NT2/D1 (cell line): ENCODE measurements at regions not wholly inside any gene's neighbourhood (a gene's known extent, or its start where the extent isn't known, plus 50 kb on each side); places are given as distances from the start of the nearest gene placed in this dataset.
"Not testable (repeated sequence)": the region's sequence is repeated elsewhere in the genome, so short reads cannot be mapped to it uniquely, and the experiment has no call there.

Source experiments
- DNase-seq: peaks from one replicate; pipeline ENCODE4 v3.0.0-alpha.2; 2011; ENCODE audit warnings: low read depth, low spot score
- H3K27me3 ChIP-seq: 2 replicates; pipeline ENCODE4 v1.6.0; 2011; ENCODE audit warnings: mild to moderate bottlenecking; ENCODE audit not compliant: insufficient read length, insufficient read depth
- H3K36me3 ChIP-seq: 2 replicates; pipeline ENCODE4 v1.6.1; 2011; ENCODE audit warnings: mild to moderate bottlenecking, low read length, mixed read lengths; ENCODE audit not compliant: insufficient read depth, insufficient read length
- H3K4me1 ChIP-seq: 2 replicates; pipeline ENCODE4 v1.5.1; 2011; ENCODE audit not compliant: insufficient read depth, insufficient read length
- H3K4me3 ChIP-seq: 2 replicates; pipeline ENCODE4 v1.5.1; 2011; ENCODE audit warnings: low read depth; ENCODE audit not compliant: insufficient read length
- H3K9ac ChIP-seq: 2 replicates; pipeline ENCODE4 v1.6.0; 2011; ENCODE audit warnings: low read depth; ENCODE audit not compliant: insufficient read length
- H3K9me3 ChIP-seq: 2 replicates; pipeline ENCODE4 v1.5.1; 2011; ENCODE audit warnings: mild to moderate bottlenecking, low read length; ENCODE audit not compliant: insufficient read depth
- SUZ12 ChIP-seq: IDR thresholded peaks from 2 replicates; pipeline ENCODE4 v1.6.1; 2011; ENCODE audit not compliant: insufficient read length, insufficient read depth; ENCODE audit errors: extremely low read depth
- YY1 ChIP-seq: IDR thresholded peaks from 2 replicates; pipeline ENCODE4 v1.6.1; 2011; ENCODE audit not compliant: insufficient read length, insufficient read depth
- ZNF274 ChIP-seq: IDR thresholded peaks from 2 replicates; pipeline ENCODE4 v1.6.1; 2011; ENCODE audit warnings: mild to moderate bottlenecking, low read depth, low read length

GRCh38 chr1:187038784-187039183 lies 210.0 kb downstream of the PLA2G4A start:
- no peaks in the 10 kb centered on the region for H3K4me1 ChIP-seq
- H3K36me3 ChIP-seq = no peaks in the 10 kb centered on the region
- TF ChIP-seq SUZ12 (no peak), ZNF274 (no peak), YY1 (no peak)
- DNase-seq = no peak
- no peaks in the 10 kb centered on the region for H3K27me3 ChIP-seq
- H3K9ac ChIP-seq = no peak overlapping the region
- H3K4me3 ChIP-seq = no peak overlapping the region
- H3K9me3 ChIP-seq = peaks cover 20% of the 10 kb centered on the region

- no peaks in the 10 kb centered on the region for H3K36me3 ChIP-seq
- peaks cover 33% of the 10 kb centered on the region for H3K9me3 ChIP-seq
- TF ChIP-seq YY1 (no peak), ZNF274 (no peak), SUZ12 (no peak)
- no peak overlapping the region for H3K9ac ChIP-seq
- no peak overlapping the region for H3K4me3 ChIP-seq
- no peak for DNase-seq
- no peaks in the 10 kb centered on the region for H3K27me3 ChIP-seq
- H3K4me1 ChIP-seq = no peaks in the 10 kb centered on the region
These were observed 212.4 kb downstream of the PLA2G4A start for GRCh38 chr1:187041104-187041503.

GRCh38 chr1:187042538-187042937 lies 213.8 kb downstream of the PLA2G4A start:
- no peak overlapping the region for H3K9ac ChIP-seq
- no peak for DNase-seq
- TF ChIP-seq YY1 (no peak), ZNF274 (no peak), SUZ12 (no peak)
- no peaks in the 10 kb centered on the region for H3K27me3 ChIP-seq
- no peak overlapping the region for H3K4me3 ChIP-seq
- no peaks in the 10 kb centered on the region for H3K36me3 ChIP-seq
- H3K9me3 ChIP-seq = peaks cover 38% of the 10 kb centered on the region
- no peaks in the 10 kb centered on the region for H3K4me1 ChIP-seq

- H3K4me3 ChIP-seq, DNase-seq, H3K4me1 ChIP-seq, H3K9ac ChIP-seq, H3K27me3 ChIP-seq, H3K36me3 ChIP-seq: not testable (repeated sequence)
- peaks cover 30% of the 10 kb centered on the region; the same call in 1 of the 2 replicates for H3K9me3 ChIP-seq
These were observed 214.7 kb downstream of the PLA2G4A start for GRCh38 chr1:187043433-187043832.

GRCh38 chr1:187044411-187044810 lies 215.7 kb downstream of the PLA2G4A start:
- TF ChIP-seq ZNF274 = no peak
- TF ChIP-seq SUZ12 = no peak
- no peak for TF ChIP-seq YY1
- Histone ChIP-seq H3K9ac (no peak overlapping the region), H3K36me3 (no peaks in the 10 kb centered on the region), H3K27me3 (no peaks in the 10 kb centered on the region), H3K4me1 (no peaks in the 10 kb centered on the region), H3K4me3 (no peak overlapping the region), H3K9me3 (peaks cover 32% of the 10 kb centered on the region; the same call in 1 of the 2 replicates)
- no peak for DNase-seq

- DNase-seq = no peak
- H3K36me3 ChIP-seq = no peaks in the 10 kb centered on the region
- H3K27me3 ChIP-seq = no peaks in the 10 kb centered on the region
- no peak overlapping the region for H3K4me3 ChIP-seq
- no peaks in the 10 kb centered on the region for H3K4me1 ChIP-seq
- peaks cover 33% of the 10 kb centered on the region; the same call in 1 of the 2 replicates for H3K9me3 ChIP-seq
- TF ChIP-seq ZNF274 = no peak
- TF ChIP-seq SUZ12 = no peak
- TF ChIP-seq YY1 = no peak
- no peak overlapping the region for H3K9ac ChIP-seq
These were observed 216.6 kb downstream of the PLA2G4A start for GRCh38 chr1:187045371-187045770.

GRCh38 chr1:187046293-187046692 lies 217.5 kb downstream of the PLA2G4A start:
- DNase-seq = no peak
- Histone ChIP-seq H3K4me3 (no peak overlapping the region), H3K4me1 (no peaks in the 10 kb centered on the region), H3K9ac (no peak overlapping the region), H3K9me3 (peaks cover 28% of the 10 kb centered on the region; the same call in 1 of the 2 replicates), H3K27me3 (no peaks in the 10 kb centered on the region), H3K36me3 (no peaks in the 10 kb centered on the region)
- TF ChIP-seq ZNF274 (no peak), YY1 (no peak), SUZ12 (no peak)

GRCh38 chr1:187047298-187047697 lies 218.5 kb downstream of the PLA2G4A start:
- TF ChIP-seq ZNF274 (no peak), SUZ12 (no peak), YY1 (no peak)
- Histone ChIP-seq H3K9ac (no peak overlapping the region), H3K4me1 (no peaks in the 10 kb centered on the region), H3K9me3 (peaks cover 28% of the 10 kb centered on the region; the same call in 1 of the 2 replicates), H3K36me3 (no peaks in the 10 kb centered on the region), H3K27me3 (no peaks in the 10 kb centered on the region), H3K4me3 (no peak overlapping the region)
- peak; percentile 95 for DNase-seq
